ENCODE measurements at regions not wholly inside any gene's neighbourhood (a gene's known extent, or its start where the extent isn't known, plus 50 kb on each side); places are given as distances from the start of the nearest gene placed in this dataset.

- no peaks in the 10 kb centered on the region for H3K4me1 ChIP-seq (ENCODE audit: insufficient read depth, low read length, severe bottlenecking)
- no peaks in the 10 kb centered on the region for H3K9me3 ChIP-seq (ENCODE audit: low read length)
- H4K20me1 ChIP-seq (ENCODE audit: insufficient read depth, low read length), result no peaks in the 10 kb centered on the region
- no peaks in the 10 kb centered on the region for H3K27me3 ChIP-seq (ENCODE audit: insufficient read depth, low read length)
- no peak overlapping the region for H3K9ac ChIP-seq (ENCODE audit: low read length)
- no peak overlapping the region for H2AFZ ChIP-seq (ENCODE audit: low read length)
- no peaks in the 10 kb centered on the region for H3K9me2 ChIP-seq (ENCODE audit: low read depth, low read length)
- H3K27ac ChIP-seq (ENCODE audit: low read depth, low read length, poor library complexity, severe bottlenecking), result no peak overlapping the region
- H3K4me2 ChIP-seq (ENCODE audit: low read length), result no peak overlapping the region
- H3F3A ChIP-seq (ENCODE audit: insufficient read depth, low read length), result no peaks in the 10 kb centered on the region
- no peaks in the 10 kb centered on the region for H3K79me2 ChIP-seq (ENCODE audit: insufficient read depth, low read length)
- no peaks in the 10 kb centered on the region for H3K36me3 ChIP-seq (ENCODE audit: insufficient read depth, low read length)
- no peak for TF ChIP-seq CTCF (IDR thresholded peaks at IDR 0.05; ENCODE audit: low read length)
- no peak for TF ChIP-seq EZH2 (IDR thresholded peaks at IDR 0.05; ENCODE audit: borderline replicate concordance, low read length)
- no peak overlapping the region for H3K4me3 ChIP-seq (ENCODE audit: low read depth, low read length, poor library complexity, severe bottlenecking)
Observed at GRCh38 chr5:103436656-103437055, 125.9 kb downstream of the NUDT12 start.

GRCh38 chr5:103436112-103436511 lies 126.5 kb downstream of the NUDT12 start:
- Histone ChIP-seq H3K4me2 (ENCODE audit: low read length) (no peak overlapping the region), H3K27ac (ENCODE audit: low read depth, low read length, poor library complexity, severe bottlenecking) (no peak overlapping the region), H3K4me1 (ENCODE audit: insufficient read depth, low read length, severe bottlenecking) (no peaks in the 10 kb centered on the region), H3K79me2 (ENCODE audit: insufficient read depth, low read length) (no peaks in the 10 kb centered on the region), H3K9me2 (ENCODE audit: low read depth, low read length) (no peaks in the 10 kb centered on the region), H3K27me3 (ENCODE audit: insufficient read depth, low read length) (no peaks in the 10 kb centered on the region), H3K4me3 (ENCODE audit: low read depth, low read length, poor library complexity, severe bottlenecking) (no peak overlapping the region), H4K20me1 (ENCODE audit: insufficient read depth, low read length) (no peaks in the 10 kb centered on the region), H3K9ac (ENCODE audit: low read length) (no peak overlapping the region), H2AFZ (ENCODE audit: low read length) (no peak overlapping the region), H3K36me3 (ENCODE audit: insufficient read depth, low read length) (no peaks in the 10 kb centered on the region), H3F3A (ENCODE audit: insufficient read depth, low read length) (no peaks in the 10 kb centered on the region), H3K9me3 (ENCODE audit: low read length) (no peaks in the 10 kb centered on the region)
- TF ChIP-seq EZH2 (IDR thresholded peaks at IDR 0.05; ENCODE audit: borderline replicate concordance, low read length) (no peak), CTCF (IDR thresholded peaks at IDR 0.05; ENCODE audit: low read length) (no peak)

GRCh38 chr5:103435136-103435889 lies 127.3 kb downstream of the NUDT12 start:
- no peaks in the 10 kb centered on the region for H3F3A ChIP-seq (ENCODE audit: insufficient read depth, low read length)

More at GRCh38 chr5:103435136-103435889, 127.3 kb downstream of the NUDT12 start:
- Histone ChIP-seq H3K27ac (ENCODE audit: low read depth, low read length, poor library complexity, severe bottlenecking) (no peak overlapping the region), H3K79me2 (ENCODE audit: insufficient read depth, low read length) (no peaks in the 10 kb centered on the region), H4K20me1 (ENCODE audit: insufficient read depth, low read length) (no peaks in the 10 kb centered on the region), H3K4me2 (ENCODE audit: low read length) (no peak overlapping the region), H3K9me3 (ENCODE audit: low read length) (no peaks in the 10 kb centered on the region), H2AFZ (ENCODE audit: low read length) (no peak overlapping the region), H3K36me3 (ENCODE audit: insufficient read depth, low read length) (no peaks in the 10 kb centered on the region), H3K27me3 (ENCODE audit: insufficient read depth, low read length) (no peaks in the 10 kb centered on the region), H3K4me1 (ENCODE audit: insufficient read depth, low read length, severe bottlenecking) (no peaks in the 10 kb centered on the region), H3K9ac (ENCODE audit: low read length) (no peak overlapping the region), H3K4me3 (ENCODE audit: low read depth, low read length, poor library complexity, severe bottlenecking) (no peak overlapping the region), H3K9me2 (ENCODE audit: low read depth, low read length) (no peaks in the 10 kb centered on the region)
- no peak for TF ChIP-seq CTCF (IDR thresholded peaks at IDR 0.05; ENCODE audit: low read length)
- no peak for TF ChIP-seq EZH2 (IDR thresholded peaks at IDR 0.05; ENCODE audit: borderline replicate concordance, low read length)

Data from OCI-LY1 (cell line).